HCT116 (cell line): ENCODE measurements at regions not wholly inside any gene's neighbourhood (a gene's known extent, or its start where the extent isn't known, plus 50 kb on each side); places are given as distances from the start of the nearest gene placed in this dataset.

ENCODE experiments used
- ATAC-seq: fragments of 200-7000 bp; cut with Tn5 transposase; 2 replicates; pipeline ENCODE4 v1.9.1; 2020; ENCODE audit warnings: mild to moderate bottlenecking, moderate library complexity
- BruUV-seq: library from RNA; stranded (reverse); fragments of 400-500 nt; replicated peaks from 2 replicates; lab custom pipeline; 2021; lab: Mats Ljungman, UMichigan
- CTCF ChIA-PET: fragments of 300-600 bp; sonication (Branson Sonifier 250); formaldehyde crosslinking; loops from one replicate; lab custom pipeline; 2021; ENCODE audit warnings: antibody characterized with exemption; lab: Charles Lee
- POLR2A ChIA-PET: fragments of 300-600, 350-600 bp; sonication (Branson Sonifier 250); formaldehyde crosslinking; loops from one replicate; lab custom pipeline; 2021; ENCODE audit warnings: antibody characterized with exemption; lab: Charles Lee
- RAD21 ChIA-PET, 2 experiments: fragments of 300-600 bp; sonication (Branson Sonifier 250); formaldehyde crosslinking; loops; one replicate each; lab custom pipeline; 2023; ENCODE audit warnings: low total read pairs in 2 of 2; ENCODE audit not compliant: uncharacterized antibody in 2 of 2, unreplicated experiment in 2 of 2, low non-redundant PET in 1 of 2; lab: Charles Lee
- DNase-seq: peaks from one replicate; pipeline ENCODE4 v3.0.0-alpha.2; 2010; ENCODE audit warnings: low read depth, low spot score
- H2AFZ ChIP-seq: fragments of 200-600 bp; shearing (Covaris generic), sonication (generic); 2 replicates; pipeline ENCODE4 v1.6.1; 2017; ENCODE audit warnings: low read depth, mixed run types, mixed read lengths, antibody characterized with exemption, low read length; ENCODE audit not compliant: poor library complexity, severe bottlenecking
- H3K27ac ChIP-seq: 2 replicates; pipeline ENCODE4 v1.5.1; 2012; ENCODE audit warnings: low read depth, low read length
- H3K27me3 ChIP-seq: fragments of 200-600 bp; sonication (generic); 2 replicates; pipeline ENCODE4 v1.6.1; 2016; ENCODE audit warnings: mixed run types, low read length, mixed read lengths; ENCODE audit not compliant: insufficient read depth
- H3K36me3 ChIP-seq, 2 experiments: fragments of 200-500 bp in 1 of 2; fragments of 200-600 bp in 1 of 2; sonication (Bioruptor generic) in 1 of 2; sonication (generic) in 1 of 2; 2 replicates each; pipeline versions ENCODE4 v1.5.1 to v1.6.1; 2014 to 2016; ENCODE audit warnings: low read length in 2 of 2, inconsistent platforms in 1 of 2, mixed read lengths in 1 of 2, mixed run types in 1 of 2; ENCODE audit not compliant: insufficient read depth in 2 of 2, control insufficient read depth in 1 of 2
- H3K4me1 ChIP-seq, 2 experiments: fragments of 200-600 bp in 1 of 2; sonication (generic) in 1 of 2; 2 replicates each; pipeline versions ENCODE4 v1.5.1 to v1.6.1; 2012 to 2017; ENCODE audit warnings: low read length in 2 of 2, inconsistent platforms in 1 of 2, mild to moderate bottlenecking in 1 of 2, mixed read lengths in 1 of 2, mixed run types in 1 of 2, moderate library complexity in 1 of 2; ENCODE audit not compliant: insufficient read depth in 2 of 2, control insufficient read depth in 1 of 2
- H3K4me2 ChIP-seq: fragments of 200-600 bp; sonication (generic); 2 replicates; pipeline ENCODE4 v1.6.1; 2017; ENCODE audit warnings: mixed run types, low read length, mixed read lengths
- H3K4me3 ChIP-seq, 2 experiments: fragments of 200-600 bp in 1 of 2; sonication (generic) in 1 of 2; replicated peaks in 1 of 2; 2 replicates each; pipeline ENCODE4 v1.5.1; 2011 to 2016; ENCODE audit warnings: low read length in 2 of 2, control low read depth in 1 of 2, low read depth in 1 of 2, mild to moderate bottlenecking in 1 of 2, mixed read lengths in 1 of 2, mixed run types in 1 of 2
- H3K79me2 ChIP-seq: fragments of 200-600 bp; sonication (generic); 2 replicates; pipeline ENCODE4 v1.6.1; 2017; ENCODE audit warnings: mild to moderate bottlenecking, mixed run types, low read length, moderate library complexity, mixed read lengths; ENCODE audit not compliant: insufficient read depth
- H3K9ac ChIP-seq: fragments of 200-600 bp; sonication (generic); 2 replicates; pipeline ENCODE4 v1.6.1; 2016; ENCODE audit warnings: low read length, mixed read lengths
- H3K9me2 ChIP-seq: fragments of 200-600 bp; sonication (generic), shearing (Covaris generic); 2 replicates; pipeline ENCODE4 v1.6.1; 2017; ENCODE audit warnings: mixed run types, mild to moderate bottlenecking, moderate library complexity; ENCODE audit not compliant: insufficient read depth
- H3K9me3 ChIP-seq, 2 experiments: fragments of 200-500 bp in 1 of 2; fragments of 200-600 bp in 1 of 2; sonication (Bioruptor generic) in 1 of 2; sonication (generic) in 1 of 2; 2 replicates each; pipeline ENCODE4 v1.6.1; 2014 to 2017; ENCODE audit warnings: low read length in 2 of 2, mixed read lengths in 2 of 2, inconsistent platforms in 1 of 2, low read depth in 1 of 2, mild to moderate bottlenecking in 1 of 2, mixed run types in 1 of 2, moderate library complexity in 1 of 2; ENCODE audit not compliant: control insufficient read depth in 1 of 2, insufficient read depth in 1 of 2
- H4K20me1 ChIP-seq: fragments of 200-600 bp; sonication (generic), shearing (Covaris generic); 2 replicates; pipeline ENCODE4 v1.6.1; 2017; ENCODE audit warnings: mixed run types, mild to moderate bottlenecking, moderate library complexity; ENCODE audit not compliant: insufficient read depth
- ATF3 ChIP-seq: IDR thresholded peaks from 2 replicates; pipeline ENCODE4 v1.6.1; 2012
- CEBPB ChIP-seq: IDR thresholded peaks from 2 replicates; pipeline ENCODE4 v1.6.1; 2012; ENCODE audit warnings: low read depth
- CTCF ChIP-seq, 3 experiments: fragments of 200-600 bp in 1 of 3; sonication (generic) in 1 of 3; IDR thresholded peaks in 2 of 3; conservative IDR thresholded peaks in 1 of 3; 2 replicates each; pipeline ENCODE4 v1.5.1; 2012 to 2017; ENCODE audit warnings: low read depth in 2 of 3, low read length in 2 of 3, antibody characterized with exemption in 1 of 3, borderline replicate concordance in 1 of 3, control low read depth in 1 of 3, mild to moderate bottlenecking in 1 of 3, mixed read lengths in 1 of 3, mixed run types in 1 of 3, moderate library complexity in 1 of 3; ENCODE audit not compliant: insufficient read depth in 1 of 3
- EGR1 ChIP-seq: IDR thresholded peaks from 2 replicates; pipeline ENCODE4 v1.6.1; 2012; ENCODE audit warnings: low read depth
- ELF1 ChIP-seq: IDR thresholded peaks from 2 replicates; pipeline ENCODE4 v1.6.1; 2012; ENCODE audit warnings: low read depth, borderline replicate concordance
- EZH2phosphoT487 ChIP-seq: fragments of 200-600 bp; IDR thresholded peaks from 2 replicates; pipeline ENCODE4 v1.6.1; 2018; ENCODE audit warnings: antibody characterized with exemption, borderline replicate concordance
- FOSL1 ChIP-seq: IDR thresholded peaks from 2 replicates; pipeline ENCODE4 v1.6.1; 2012; ENCODE audit warnings: low read depth
- JUND ChIP-seq: IDR thresholded peaks from 2 replicates; pipeline ENCODE4 v1.6.1; 2012
- MAX ChIP-seq: IDR thresholded peaks from 2 replicates; pipeline ENCODE4 v1.6.1; 2012
- POLR2A ChIP-seq: IDR thresholded peaks from 2 replicates; pipeline ENCODE4 v1.7.0; 2011; ENCODE audit warnings: borderline replicate concordance; ENCODE audit not compliant: insufficient read depth, insufficient read length; ENCODE audit errors: extremely low read depth
- POLR2AphosphoS5 ChIP-seq: IDR thresholded peaks from 2 replicates; pipeline ENCODE4 v1.6.1; 2011; ENCODE audit warnings: mild to moderate bottlenecking, low read depth, low read length, moderate library complexity
- RAD21 ChIP-seq: IDR thresholded peaks from 2 replicates; pipeline ENCODE4 v1.6.1; 2012; ENCODE audit warnings: low read depth, mild to moderate bottlenecking
- REST ChIP-seq: IDR thresholded peaks from 2 replicates; pipeline ENCODE4 v1.6.1; 2012; ENCODE audit warnings: low read depth
- SIN3A ChIP-seq: IDR thresholded peaks from 2 replicates; pipeline ENCODE4 v1.6.1; 2012; ENCODE audit warnings: low read depth
- SP1 ChIP-seq: IDR thresholded peaks from 2 replicates; pipeline ENCODE4 v1.6.1; 2012; ENCODE audit warnings: low read depth
- YY1 ChIP-seq: IDR thresholded peaks from 2 replicates; pipeline ENCODE4 v1.6.1; 2011; ENCODE audit warnings: low read length, low read depth, moderate library complexity, mild to moderate bottlenecking; ENCODE audit not compliant: insufficient replicate concordance; ENCODE audit errors: extremely low read depth
- ZFX ChIP-seq: fragments of 450-650 bp; IDR thresholded peaks from 2 replicates; pipeline ENCODE4 v1.6.1; 2017
- intact Hi-C: fragments of 100-400 bp; cut with micrococcal nuclease; formaldehyde crosslinking; loops from 2 replicates; pipeline ENCODE4 v1.10.0; 2022

GRCh38 chr3:81929697-81930096 lies 168.3 kb upstream of the GBE1 start:
- intact Hi-C loops = no loop called here
- no peak for TF ChIP-seq FOSL1
- TF ChIP-seq CTCF (IDR thresholded peaks at IDR 0.05 in 2 of 3, conservative IDR thresholded peaks at IDR 0.05 in 1 of 3; ENCODE audit: borderline replicate concordance in 1 of 3, insufficient read depth in 1 of 3, low read depth in 2 of 3, low read length in 2 of 3) = no peak
- TF ChIP-seq REST = no peak
- TF ChIP-seq SIN3A = no peak
- TF ChIP-seq ELF1 = no peak
- no peak for TF ChIP-seq POLR2A
- no peak for TF ChIP-seq POLR2AphosphoS5
- TF ChIP-seq CEBPB = no peak
- TF ChIP-seq SP1 = no peak
- TF ChIP-seq YY1 = no peak
- no peak for TF ChIP-seq ZFX
- TF ChIP-seq MAX = no peak
- no peak for TF ChIP-seq EZH2phosphoT487
- TF ChIP-seq ATF3 = no peak
- no peak for TF ChIP-seq RAD21
- no peak for TF ChIP-seq EGR1
- no peak for TF ChIP-seq JUND
- Histone ChIP-seq H3K9me3 (no peaks in the 10 kb centered on the region), H3K4me3 (no peak overlapping the region), H3K9me2 (no peaks in the 10 kb centered on the region), H3K79me2 (no peaks in the 10 kb centered on the region), H2AFZ (no peak overlapping the region), H3K27me3 (no peaks in the 10 kb centered on the region), H4K20me1 (no peaks in the 10 kb centered on the region), H3K4me2 (no peak overlapping the region), H3K4me1 (no peaks in the 10 kb centered on the region), H3K27ac (no peak overlapping the region), H3K9ac (no peak overlapping the region), H3K36me3 (no peaks in the 10 kb centered on the region)
- BruUV-seq = no TSS peak
- ChIA-PET POLR2A (no interaction called here), RAD21 (no interaction called here), CTCF (no interaction called here)
- DNase-seq = no peak
- no peak for ATAC-seq
